Ecto neural progenitor cell (in vitro differentiated cells): ENCODE measurements at regions not wholly inside any gene's neighbourhood (a gene's known extent, or its start where the extent isn't known, plus 50 kb on each side); places are given as distances from the start of the nearest gene placed in this dataset.

ENCODE experiments used
- DNase-seq: peaks from one replicate; pipeline ENCODE4 v3.0.0-alpha.2; 2018; ENCODE audit warnings: low spot score

- no peak for DNase-seq
Measured at GRCh38 chr3:27861046-27862036, 139.2 kb upstream of the EOMES start.

GRCh38 chr3:27865731-27866130 lies 143.6 kb upstream of the EOMES start:
- DNase-seq = no peak

- no peak for DNase-seq
Measured at GRCh38 chr3:27869152-27869551, 147.0 kb upstream of the EOMES start.

GRCh38 chr3:27877061-27878013 lies 155.2 kb upstream of the EOMES start:
- no peak for DNase-seq

- no peak for DNase-seq
Measured at GRCh38 chr3:27878014-27878383, 155.9 kb upstream of the EOMES start.

- DNase-seq = no peak
Measured at GRCh38 chr3:27880969-27881892, 159.1 kb upstream of the EOMES start.

- no peak for DNase-seq
Measured at GRCh38 chr3:27883266-27883665, 161.1 kb upstream of the EOMES start.

GRCh38 chr3:27885641-27886040 lies 163.5 kb upstream of the EOMES start:
- no peak for DNase-seq

GRCh38 chr3:27888562-27888961 lies 166.4 kb upstream of the EOMES start:
- no peak for DNase-seq

- no peak for DNase-seq
Measured at GRCh38 chr3:27889745-27890144, 167.6 kb upstream of the EOMES start.

GRCh38 chr3:27900316-27900715 lies 178.2 kb upstream of the EOMES start:
- DNase-seq = no peak

- no peak for DNase-seq
Measured at GRCh38 chr3:27903446-27903845, 181.3 kb upstream of the EOMES start.

- DNase-seq = no peak
Measured at GRCh38 chr3:27905625-27906024, 183.5 kb upstream of the EOMES start.

GRCh38 chr3:27907148-27907547 lies 185.0 kb upstream of the EOMES start:
- no peak for DNase-seq

GRCh38 chr3:27907929-27908328 lies 185.8 kb upstream of the EOMES start:
- DNase-seq = no peak

GRCh38 chr3:27910456-27910855 lies 188.3 kb upstream of the EOMES start:
- no peak for DNase-seq

- no peak for DNase-seq
Measured at GRCh38 chr3:27914199-27914598, 192.1 kb upstream of the EOMES start.

- DNase-seq = no peak
Measured at GRCh38 chr3:27923349-27924068, 201.4 kb upstream of the EOMES start.

GRCh38 chr3:27927882-27928281 lies 205.8 kb upstream of the EOMES start:
- DNase-seq = no peak

GRCh38 chr3:27930052-27930602 lies 208.0 kb upstream of the EOMES start:
- DNase-seq = no peak

GRCh38 chr3:27935492-27935891 lies 213.4 kb upstream of the EOMES start:
- DNase-seq = no peak
